Gastrocnemius medialis (tissue), 4 donors: ENCODE measurements at regions not wholly inside any gene's neighbourhood (a gene's known extent, or its start where the extent isn't known, plus 50 kb on each side); places are given as distances from the start of the nearest gene placed in this dataset.

Source experiments
- ATAC-seq, 2 donors: fragments of 150-250 bp; one replicate each; pipeline ENCODE4 v1.9.1; 2016
- DNase-seq, 2 donors: peaks; one replicate each; pipeline ENCODE4 v3.0.0-alpha.2; 2019
- H3K27ac ChIP-seq, 4 donors: fragments of 200-600 bp; sonication (generic); 1 replicate in 1 of 4; 2 replicates in 3 of 4; pipeline ENCODE4 v1.5.1; 2016 to 2018; ENCODE audit warnings: mild to moderate bottlenecking in 2 of 4, moderate library complexity in 1 of 4
- H3K27me3 ChIP-seq, 3 donors: fragments of 200-600 bp; sonication (generic) in 2 of 3; 1 replicate in 1 of 3; 2 replicates in 2 of 3; pipeline versions ENCODE4 v1.5.1 to v1.6.0; 2016 to 2019; ENCODE audit warnings: mild to moderate bottlenecking in 1 of 3, moderate library complexity in 1 of 3
- H3K36me3 ChIP-seq, 2 donors: fragments of 200-600 bp; sonication (generic) in 1 of 2; one replicate each; pipeline ENCODE4 v1.5.1; 2017 to 2018
- H3K4me1 ChIP-seq, 2 donors: fragments of 200-600 bp; sonication (generic) in 1 of 2; one replicate each; pipeline ENCODE4 v1.5.1; 2016 to 2017; ENCODE audit warnings: mild to moderate bottlenecking in 2 of 2
- H3K4me3 ChIP-seq, 4 donors: fragments of 200-600 bp; sonication (generic) in 3 of 4; 1 replicate in 1 of 4; 2 replicates in 3 of 4; pipeline ENCODE4 v1.5.1; 2016 to 2019; ENCODE audit warnings: mild to moderate bottlenecking in 2 of 4
- H3K9me3 ChIP-seq, 3 donors: fragments of 200-600 bp; sonication (generic) in 2 of 3; 1 replicate in 1 of 3; 2 replicates in 2 of 3; pipeline ENCODE4 v1.5.1; 2016 to 2019
- POLR2A ChIP-seq, 2 donors: fragments of 450-650 bp; IDR thresholded peaks; one replicate each; pipeline ENCODE4 v1.6.1; 2017; ENCODE audit warnings: antibody characterized with exemption in 2 of 2, mild to moderate bottlenecking in 2 of 2, moderate library complexity in 2 of 2
- in situ Hi-C, 4 donors: fragments of 200-750 bp; cut with MboI; loops; one replicate each; pipeline versions ENCODE4 v1.15.0 to v1.8.0; 2017; ENCODE audit warnings: low sequenced_read_pairs in 4 of 4
- intact Hi-C: fragments of 100-400 bp; cut with DNase I; formaldehyde crosslinking; loops from one replicate; pipeline ENCODE4 v1.15.1; 2023; ENCODE audit warnings: low total_unique reads
- TF ChIP-seq, protein P1 (sequence below), 5 experiments: fragments of 450-650 bp in 3 of 5; fragments of 200-600 bp in 2 of 5; sonication (generic) in 2 of 5; IDR thresholded peaks in 4 of 5; conservative IDR thresholded peaks in 1 of 5; 1 replicate in 4 of 5; 2 replicates in 1 of 5; pipeline ENCODE4 v1.5.1; 2016 to 2019; ENCODE audit warnings: antibody characterized with exemption in 5 of 5, mild to moderate bottlenecking in 3 of 5, moderate library complexity in 3 of 5

DNA sequence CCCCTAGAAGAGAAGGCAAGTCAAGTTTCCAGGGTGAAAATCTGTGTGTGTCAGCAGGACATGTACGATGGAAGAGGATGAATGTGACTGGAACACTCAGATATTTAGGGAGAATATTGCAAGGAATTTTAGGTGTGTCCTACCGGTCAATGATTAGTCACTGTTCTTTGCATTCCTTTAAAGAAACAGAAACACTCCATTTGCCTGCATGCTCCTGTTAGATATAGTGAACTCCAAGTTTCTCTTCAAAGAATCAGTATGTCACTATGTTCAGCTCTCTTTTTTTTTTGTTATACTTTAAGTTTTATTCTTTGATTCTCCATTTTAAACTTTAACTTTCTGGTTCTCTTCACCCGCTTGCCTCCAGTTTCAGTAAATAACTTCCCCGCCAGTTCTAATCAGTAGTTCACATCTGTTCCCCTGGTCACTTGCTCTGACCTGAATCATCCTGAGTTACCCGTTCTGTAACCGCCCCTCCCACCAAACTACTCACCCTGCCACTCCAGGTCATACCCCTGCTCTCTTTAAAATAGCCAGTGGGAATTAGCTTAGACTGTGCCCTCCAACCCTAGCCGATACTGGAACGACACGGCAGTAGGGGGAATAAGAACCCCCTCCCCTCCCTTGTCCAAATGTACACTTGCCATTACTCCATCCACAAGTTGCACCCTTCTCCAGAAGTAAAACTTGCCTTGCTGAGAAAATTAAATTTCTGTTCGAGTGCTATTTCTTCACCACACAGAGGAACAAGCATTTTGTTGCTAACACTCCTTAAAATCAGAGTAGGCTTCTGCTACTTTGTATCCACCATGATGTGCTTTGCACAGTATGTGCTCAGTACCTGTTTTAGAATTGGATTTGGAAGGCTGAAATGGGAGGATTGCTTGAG lies 268.4 kb downstream of the METTL4 start:
- no peak for TF ChIP-seq POLR2A (IDR thresholded peaks at IDR 0.05)
- TF ChIP-seq, protein P1, sequence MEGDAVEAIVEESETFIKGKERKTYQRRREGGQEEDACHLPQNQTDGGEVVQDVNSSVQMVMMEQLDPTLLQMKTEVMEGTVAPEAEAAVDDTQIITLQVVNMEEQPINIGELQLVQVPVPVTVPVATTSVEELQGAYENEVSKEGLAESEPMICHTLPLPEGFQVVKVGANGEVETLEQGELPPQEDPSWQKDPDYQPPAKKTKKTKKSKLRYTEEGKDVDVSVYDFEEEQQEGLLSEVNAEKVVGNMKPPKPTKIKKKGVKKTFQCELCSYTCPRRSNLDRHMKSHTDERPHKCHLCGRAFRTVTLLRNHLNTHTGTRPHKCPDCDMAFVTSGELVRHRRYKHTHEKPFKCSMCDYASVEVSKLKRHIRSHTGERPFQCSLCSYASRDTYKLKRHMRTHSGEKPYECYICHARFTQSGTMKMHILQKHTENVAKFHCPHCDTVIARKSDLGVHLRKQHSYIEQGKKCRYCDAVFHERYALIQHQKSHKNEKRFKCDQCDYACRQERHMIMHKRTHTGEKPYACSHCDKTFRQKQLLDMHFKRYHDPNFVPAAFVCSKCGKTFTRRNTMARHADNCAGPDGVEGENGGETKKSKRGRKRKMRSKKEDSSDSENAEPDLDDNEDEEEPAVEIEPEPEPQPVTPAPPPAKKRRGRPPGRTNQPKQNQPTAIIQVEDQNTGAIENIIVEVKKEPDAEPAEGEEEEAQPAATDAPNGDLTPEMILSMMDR (IDR thresholded peaks at IDR 0.05 in 4 of 5, conservative IDR thresholded peaks at IDR 0.05 in 1 of 5), result no peak
- in situ Hi-C loops (no loop called here), intact Hi-C loops (no loop called here)
- Histone ChIP-seq H3K4me1 (no peaks in the 10 kb centered on the region), H3K27me3 (no peaks in the 10 kb centered on the region), H3K4me3 (no peak overlapping the region), H3K9me3 (no peaks in the 10 kb centered on the region), H3K27ac (no peak overlapping the region), H3K36me3 (no peaks in the 10 kb centered on the region)
- DNase-seq, result no peak
- no peak for ATAC-seq

DNA sequence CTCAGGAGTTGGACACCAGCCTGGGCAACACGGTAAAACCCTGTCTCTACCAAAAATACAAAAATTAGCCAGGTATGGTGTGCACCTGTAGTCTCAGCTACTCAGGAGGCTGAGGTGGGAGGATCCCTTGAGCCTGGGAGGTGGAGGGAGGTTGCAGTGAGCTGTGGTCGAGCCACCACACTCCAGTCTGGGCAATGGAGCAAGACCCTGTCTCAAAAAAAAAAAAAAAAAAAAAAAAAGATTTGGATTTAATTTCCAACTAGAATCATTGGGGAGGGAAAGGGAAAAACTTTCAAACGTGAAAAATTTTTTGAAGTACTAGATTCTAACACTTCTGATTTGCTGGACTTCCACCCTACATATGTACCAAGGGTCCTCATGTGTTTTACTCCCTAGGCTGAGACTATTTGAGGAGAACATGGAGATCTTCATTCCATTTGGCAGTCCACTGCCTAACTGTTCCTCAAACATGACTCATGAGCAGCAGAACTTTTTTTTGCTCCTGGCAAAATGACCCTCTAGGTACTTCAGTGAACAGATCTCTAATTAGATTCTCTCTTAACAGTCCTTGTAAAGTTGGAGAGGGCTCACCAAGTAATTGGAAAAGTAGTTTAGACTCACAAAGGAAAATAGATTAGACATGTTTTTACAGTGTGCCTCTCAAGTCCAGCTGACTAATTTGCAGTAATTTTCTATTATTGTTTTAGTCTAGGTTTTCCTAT lies 267.6 kb downstream of the METTL4 start:
- H3K4me1 ChIP-seq, result no peaks in the 10 kb centered on the region
- TF ChIP-seq POLR2A (IDR thresholded peaks at IDR 0.05), result no peak
- TF ChIP-seq, protein P1 (IDR thresholded peaks at IDR 0.05 in 4 of 5, conservative IDR thresholded peaks at IDR 0.05 in 1 of 5), result no peak
- no peak overlapping the region for H3K4me3 ChIP-seq
- H3K36me3 ChIP-seq, result no peaks in the 10 kb centered on the region
- no peaks in the 10 kb centered on the region for H3K27me3 ChIP-seq
- no peak for ATAC-seq
- H3K27ac ChIP-seq, result no peak overlapping the region
- DNase-seq, result no peak
- in situ Hi-C loops, result no loop called here
- H3K9me3 ChIP-seq, result no peaks in the 10 kb centered on the region
- intact Hi-C loops, result no loop called here

DNA sequence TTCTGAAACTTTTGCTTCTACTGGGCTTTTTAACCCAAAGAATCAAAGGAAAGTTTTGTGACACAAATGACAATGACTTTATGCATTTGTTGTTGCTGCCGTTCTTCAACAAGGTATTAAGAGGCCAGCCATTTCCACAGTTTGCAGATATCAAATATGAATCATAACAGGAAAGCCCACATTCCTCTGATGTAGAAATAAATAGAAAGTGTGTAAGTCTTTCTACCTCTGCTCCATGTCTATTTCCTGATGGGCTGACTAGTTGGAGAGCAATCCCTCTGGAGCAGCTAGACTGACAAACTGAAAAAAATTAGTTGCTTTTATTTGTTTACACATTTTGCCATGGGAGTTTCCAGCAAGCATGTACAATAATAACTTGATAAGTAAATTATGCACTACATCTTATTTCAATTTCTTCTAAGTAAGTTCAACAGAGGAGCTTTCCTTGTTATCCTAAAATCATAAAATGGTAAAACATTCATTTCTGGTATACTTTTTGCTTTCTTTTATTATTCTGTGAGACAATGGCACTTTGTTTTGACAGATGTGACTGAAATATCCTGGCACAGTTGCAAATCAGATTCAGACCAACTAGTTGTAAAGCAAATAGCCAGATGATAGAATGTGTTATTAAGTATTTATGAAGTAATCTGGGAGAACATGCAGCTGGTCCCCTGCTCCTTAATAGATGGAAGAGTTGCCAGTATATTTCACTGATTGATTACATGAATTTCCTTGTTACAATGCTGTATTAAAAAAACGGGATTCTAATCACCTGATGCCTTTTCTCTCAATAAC lies 266.7 kb downstream of the METTL4 start:
- Histone ChIP-seq H3K4me3 (no peak overlapping the region), H3K4me1 (no peaks in the 10 kb centered on the region), H3K27me3 (no peaks in the 10 kb centered on the region), H3K36me3 (no peaks in the 10 kb centered on the region), H3K9me3 (no peaks in the 10 kb centered on the region), H3K27ac (no peak overlapping the region)
- TF ChIP-seq, protein P1 (IDR thresholded peaks at IDR 0.05 in 4 of 5, conservative IDR thresholded peaks at IDR 0.05 in 1 of 5), result no peak
- no peak for TF ChIP-seq POLR2A (IDR thresholded peaks at IDR 0.05)
- in situ Hi-C loops (no loop called here), intact Hi-C loops (no loop called here)
- ATAC-seq, result no peak
- DNase-seq, result no peak

DNA sequence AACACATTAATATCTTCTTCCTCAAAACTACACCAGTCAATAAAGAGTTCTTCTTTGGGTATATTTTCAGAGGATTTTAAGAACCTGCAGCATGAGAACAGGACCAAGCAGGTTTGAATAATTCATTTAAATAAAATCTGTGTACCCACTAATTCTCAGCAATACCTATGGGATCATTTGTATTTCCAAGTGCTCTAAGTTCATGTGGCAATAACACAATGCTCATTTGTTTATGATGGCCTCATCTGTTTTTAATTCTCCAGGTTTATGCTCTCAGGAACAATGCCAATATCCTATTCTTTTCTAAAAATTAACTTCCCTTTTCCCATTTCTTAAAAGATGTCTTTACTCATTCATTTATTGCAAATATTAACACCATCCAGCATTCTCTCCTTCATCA lies 264.7 kb downstream of the METTL4 start:
- intact Hi-C loops (no loop called here), in situ Hi-C loops (no loop called here)
- DNase-seq (no peak), ATAC-seq (no peak)
- Histone ChIP-seq H3K9me3 (no peaks in the 10 kb centered on the region), H3K36me3 (no peaks in the 10 kb centered on the region), H3K4me3 (no peak overlapping the region), H3K27me3 (no peaks in the 10 kb centered on the region), H3K4me1 (no peaks in the 10 kb centered on the region), H3K27ac (no peak overlapping the region)
- TF ChIP-seq POLR2A (IDR thresholded peaks at IDR 0.05), result no peak
- TF ChIP-seq, protein P1 (IDR thresholded peaks at IDR 0.05 in 4 of 5, conservative IDR thresholded peaks at IDR 0.05 in 1 of 5), result no peak
